Adrenal gland (tissue), 9 donors: ENCODE measurements at regions not wholly inside any gene's neighbourhood (a gene's known extent, or its start where the extent isn't known, plus 50 kb on each side); places are given as distances from the start of the nearest gene placed in this dataset.

Source experiments
- DNase-seq, 7 donors: peaks; one replicate each; pipeline ENCODE4 v3.0.0-alpha.2; 2019 to 2020
- H3K27ac ChIP-seq, 5 donors: fragments of 200-600 bp; sonication (generic) in 4 of 5; 1 replicate in 3 of 5; 2 replicates in 2 of 5; pipeline versions ENCODE4 v1.5.1 to v1.8.0; 2016 to 2020; ENCODE audit warnings: mild to moderate bottlenecking in 1 of 5
- H3K27me3 ChIP-seq: fragments of 200-600 bp; 2 replicates; pipeline ENCODE4 v1.8.0; 2021
- H3K36me3 ChIP-seq, 2 donors: fragments of 200-600 bp; replicated peaks in 1 of 2; 1 replicate in 1 of 2; 2 replicates in 1 of 2; pipeline versions ENCODE4 v1.5.1 to v1.8.0; 2018 to 2022
- H3K4me1 ChIP-seq, 2 donors: fragments of 200-600 bp; replicated peaks in 1 of 2; 1 replicate in 1 of 2; 2 replicates in 1 of 2; pipeline versions ENCODE4 v1.5.1 to v1.8.0; 2018 to 2021
- H3K4me3 ChIP-seq, 4 donors: fragments of 200-600 bp; sonication (generic) in 3 of 4; one replicate each; pipeline ENCODE4 v1.5.1; 2016 to 2018
- H3K9me3 ChIP-seq, 3 donors: fragments of 200-600 bp; sonication (generic) in 1 of 3; replicated peaks in 1 of 3; 1 replicate in 2 of 3; 2 replicates in 1 of 3; pipeline versions ENCODE4 v1.5.1 to v1.8.0; 2016 to 2021
- POLR2A ChIP-seq, 2 donors: fragments of 450-650 bp; IDR thresholded peaks; one replicate each; pipeline ENCODE4 v1.6.1; 2017; ENCODE audit warnings: antibody characterized with exemption in 2 of 2, mild to moderate bottlenecking in 2 of 2, moderate library complexity in 1 of 2
- WGBS, 4 donors: extraction: QIAGEN DNeasy Blood & Tissue Kit in 2 of 4; methylation state at CpG; one replicate each; pipeline versions ENCODE4 v1.1.5 to v1.1.7; 2013 to 2017; 5-methylcytosine and 5-hydroxymethylcytosine counted together
- intact Hi-C, 2 donors: fragments of 100-400 bp; cut with DNase I; formaldehyde crosslinking; loops; one replicate each; pipeline versions ENCODE4 v1.14.1 to v1.15.0; 2022 to 2023
- TF ChIP-seq, protein P1 (sequence below), 6 experiments: fragments of 450-650 bp in 4 of 6; fragments of 200-600 bp in 2 of 6; sonication (generic) in 1 of 6; IDR thresholded peaks; 1 replicate in 5 of 6; 2 replicates in 1 of 6; pipeline versions ENCODE4 v1.5.1 to v1.8.0; 2016 to 2021; ENCODE audit warnings: antibody characterized with exemption in 6 of 6, mild to moderate bottlenecking in 2 of 6, moderate library complexity in 1 of 6
- donor health status: healthy with polysubstance abuse.
- donor health status: Bipolar disorder and iron deficiency.
- donor health status: DM: yes; HTN: yes; CAD: no.
- donor health status: DM: no; HTN: no; CAD: no.
- donor health status: DM: no; HTN: no; CAD: no.

DNA sequence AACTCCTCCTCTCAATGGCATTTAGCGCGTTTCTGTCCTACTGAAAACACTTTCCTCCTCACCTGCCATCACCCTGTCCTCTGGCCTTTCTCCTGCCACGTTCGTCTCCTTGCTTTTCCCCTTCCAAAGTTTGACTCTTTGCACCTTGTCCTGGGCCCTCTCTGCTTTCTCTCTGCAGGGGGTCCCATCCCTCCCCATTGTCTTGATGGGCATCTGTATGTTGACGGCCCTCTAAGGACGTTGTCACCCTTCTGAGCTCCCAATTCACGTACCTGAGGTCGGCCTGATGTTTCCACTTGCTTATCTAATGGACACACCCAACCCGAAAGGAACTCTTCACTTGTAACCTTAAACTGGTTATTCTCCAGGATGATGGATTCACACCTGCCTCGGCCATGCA lies 170.4 kb downstream of the WSCD1 start:
- H3K27ac ChIP-seq = no peak overlapping the region
- no peaks in the 10 kb centered on the region for H3K36me3 ChIP-seq
- TF ChIP-seq, protein P1, sequence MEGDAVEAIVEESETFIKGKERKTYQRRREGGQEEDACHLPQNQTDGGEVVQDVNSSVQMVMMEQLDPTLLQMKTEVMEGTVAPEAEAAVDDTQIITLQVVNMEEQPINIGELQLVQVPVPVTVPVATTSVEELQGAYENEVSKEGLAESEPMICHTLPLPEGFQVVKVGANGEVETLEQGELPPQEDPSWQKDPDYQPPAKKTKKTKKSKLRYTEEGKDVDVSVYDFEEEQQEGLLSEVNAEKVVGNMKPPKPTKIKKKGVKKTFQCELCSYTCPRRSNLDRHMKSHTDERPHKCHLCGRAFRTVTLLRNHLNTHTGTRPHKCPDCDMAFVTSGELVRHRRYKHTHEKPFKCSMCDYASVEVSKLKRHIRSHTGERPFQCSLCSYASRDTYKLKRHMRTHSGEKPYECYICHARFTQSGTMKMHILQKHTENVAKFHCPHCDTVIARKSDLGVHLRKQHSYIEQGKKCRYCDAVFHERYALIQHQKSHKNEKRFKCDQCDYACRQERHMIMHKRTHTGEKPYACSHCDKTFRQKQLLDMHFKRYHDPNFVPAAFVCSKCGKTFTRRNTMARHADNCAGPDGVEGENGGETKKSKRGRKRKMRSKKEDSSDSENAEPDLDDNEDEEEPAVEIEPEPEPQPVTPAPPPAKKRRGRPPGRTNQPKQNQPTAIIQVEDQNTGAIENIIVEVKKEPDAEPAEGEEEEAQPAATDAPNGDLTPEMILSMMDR (IDR thresholded peaks at IDR 0.05) = no peak
- TF ChIP-seq POLR2A (IDR thresholded peaks at IDR 0.05) = no peak
- H3K4me3 ChIP-seq = no peak overlapping the region
- DNase-seq = peak in 1 of 7 donors; percentile 3
- intact Hi-C loops = no loop called here
- H3K9me3 ChIP-seq = no peaks in the 10 kb centered on the region
- H3K27me3 ChIP-seq = peaks cover 3% of the 10 kb centered on the region
- H3K4me1 ChIP-seq = no peaks in the 10 kb centered on the region
- WGBS, 4 donors = 75 to 79% (median 78%) methylated on average over 10 of the region's 10 CpGs

DNA sequence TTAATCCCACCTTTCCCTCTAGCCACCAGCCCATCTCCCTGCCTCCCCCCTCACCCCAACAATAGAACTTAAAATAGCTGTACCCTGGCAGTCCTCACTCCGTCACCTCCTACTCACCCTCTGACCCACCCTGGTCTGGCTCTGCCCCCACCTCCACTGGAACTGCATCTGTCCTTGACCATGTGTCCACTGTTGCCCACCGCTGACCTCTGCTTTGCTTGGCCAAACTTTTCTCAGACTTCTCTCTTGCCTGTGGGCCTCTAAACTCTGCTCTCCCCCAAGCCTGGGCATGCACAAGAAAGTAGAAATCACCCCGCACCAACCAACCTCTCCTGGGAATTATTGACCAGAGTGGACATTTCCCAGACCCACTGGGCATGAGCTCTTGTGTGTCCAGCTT lies 169.8 kb downstream of the WSCD1 start:
- intact Hi-C loops = no loop called here
- no peak for TF ChIP-seq POLR2A (IDR thresholded peaks at IDR 0.05)
- TF ChIP-seq, protein P1 (IDR thresholded peaks at IDR 0.05) = no peak
- peaks cover 3% of the 10 kb centered on the region for H3K27me3 ChIP-seq
- peak in 1 of 7 donors; percentile 27 for DNase-seq
- H3K4me3 ChIP-seq = no peak overlapping the region
- no peaks in the 10 kb centered on the region for H3K36me3 ChIP-seq
- no peak overlapping the region for H3K27ac ChIP-seq
- H3K9me3 ChIP-seq = no peaks in the 10 kb centered on the region
- WGBS, 4 donors = 75 to 89% (median 78%) methylated on average over 3 of the region's 3 CpGs
- no peaks in the 10 kb centered on the region for H3K4me1 ChIP-seq

DNA sequence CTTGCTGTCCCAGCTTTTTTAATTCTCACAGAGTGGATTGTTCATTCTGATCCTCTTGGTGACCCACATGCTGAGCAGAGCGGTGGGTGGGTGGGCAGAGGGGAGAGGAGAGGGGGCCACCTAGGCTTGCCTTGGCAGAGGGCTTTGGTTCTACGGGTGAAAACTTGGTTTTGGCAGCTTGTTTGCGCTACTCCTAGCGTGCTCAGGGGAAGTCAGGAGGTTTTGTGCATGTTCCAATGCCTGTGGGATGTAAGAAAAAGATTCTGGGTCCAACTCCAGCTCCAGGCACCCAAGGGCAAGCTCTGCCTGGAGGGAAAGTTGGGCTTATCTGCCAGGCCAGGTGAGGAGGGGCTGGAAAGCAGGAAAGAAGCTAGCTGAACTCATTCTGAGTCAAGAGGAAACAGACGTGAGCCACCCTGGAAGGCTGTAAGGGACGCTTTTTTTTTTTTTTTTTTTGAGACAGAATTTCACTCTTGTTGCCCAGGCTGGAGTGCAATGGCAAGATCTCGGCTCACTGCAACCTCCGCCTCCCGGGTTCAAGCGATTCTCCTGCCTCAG lies 169.1 kb downstream of the WSCD1 start:
- peak in 1 of 7 donors; percentile 6 for DNase-seq
- Histone ChIP-seq H3K27me3 (peaks cover 3% of the 10 kb centered on the region), H3K4me1 (no peaks in the 10 kb centered on the region), H3K36me3 (no peaks in the 10 kb centered on the region), H3K27ac (no peak overlapping the region), H3K4me3 (no peak overlapping the region), H3K9me3 (no peaks in the 10 kb centered on the region)
- 56 to 68% (median 63%) methylated on average over 8 to 10 of the region's 10 CpGs for WGBS, 4 donors
- TF ChIP-seq, protein P1 (IDR thresholded peaks at IDR 0.05) = no peak
- TF ChIP-seq POLR2A (IDR thresholded peaks at IDR 0.05) = no peak
- intact Hi-C loops = no loop called here

DNA sequence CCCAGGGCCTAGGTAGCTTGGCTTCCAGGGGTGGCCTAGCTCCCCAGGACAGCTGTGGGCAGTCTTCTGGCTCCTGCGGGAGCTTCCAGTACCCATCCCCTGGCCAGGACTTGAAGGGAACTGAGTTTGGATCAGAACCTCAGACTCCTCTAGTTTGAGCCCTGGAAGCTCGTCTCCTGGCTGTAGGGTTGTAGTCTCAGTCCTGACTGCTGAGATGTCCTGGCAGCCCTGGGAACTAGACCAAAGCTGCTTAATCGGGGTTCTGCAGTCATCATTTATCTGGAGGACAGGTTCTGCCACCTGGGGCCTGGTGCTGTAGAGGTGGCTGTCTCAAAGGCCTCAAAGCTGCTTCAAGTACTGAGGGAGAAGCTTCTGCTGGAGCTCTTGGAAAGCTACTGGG lies 163.7 kb downstream of the WSCD1 start:
- WGBS, 4 donors = 80 to 85% (median 83%) methylated on average over 1 to 3 of the region's 3 CpGs
- no peak overlapping the region for H3K27ac ChIP-seq
- H3K27me3 ChIP-seq = no peaks in the 10 kb centered on the region
- H3K4me3 ChIP-seq = no peak overlapping the region
- no peaks in the 10 kb centered on the region for H3K4me1 ChIP-seq
- H3K36me3 ChIP-seq = no peaks in the 10 kb centered on the region
- intact Hi-C loops = no loop called here
- H3K9me3 ChIP-seq = no peaks in the 10 kb centered on the region
- TF ChIP-seq, protein P1 (IDR thresholded peaks at IDR 0.05) = no peak
- no peak for TF ChIP-seq POLR2A (IDR thresholded peaks at IDR 0.05)
- no peak for DNase-seq
